ENCODE measurements at regions not wholly inside any gene's neighbourhood (a gene's known extent, or its start where the extent isn't known, plus 50 kb on each side); places are given as distances from the start of the nearest gene placed in this dataset.

DNA sequence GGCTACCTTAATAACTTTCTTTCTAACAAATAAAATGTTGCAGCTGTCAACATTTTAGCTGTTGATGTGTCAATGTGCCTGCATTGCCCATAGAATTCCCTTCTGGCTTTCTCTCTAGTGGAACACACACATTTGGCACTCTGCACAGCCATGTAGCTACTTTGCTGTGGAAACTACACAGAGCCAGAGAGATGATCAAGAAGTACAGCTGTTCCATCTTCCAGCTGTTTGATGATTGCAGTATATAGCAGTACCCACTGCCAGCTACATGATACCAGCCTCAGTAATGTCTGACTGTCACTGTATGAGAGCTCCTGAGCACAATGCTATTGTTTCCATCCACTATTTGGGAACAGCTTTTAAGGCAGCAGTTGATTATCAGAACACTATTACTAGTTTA, 843.0 kb downstream of the PCDH17 start:
- Histone ChIP-seq H3K36me3 (ENCODE audit: low read depth, missing control alignments) (no peaks in the 10 kb centered on the region), H3K4me1 (no peaks in the 10 kb centered on the region), H3K4me3 (no peak overlapping the region), H3K27ac (no peak overlapping the region), H3K27me3 (no peaks in the 10 kb centered on the region), H3K9me3 (no peaks in the 10 kb centered on the region)
- intact Hi-C loops (cut with DNase I; ENCODE audit: low total_unique reads) = no loop called here
- TF ChIP-seq, protein P1, sequence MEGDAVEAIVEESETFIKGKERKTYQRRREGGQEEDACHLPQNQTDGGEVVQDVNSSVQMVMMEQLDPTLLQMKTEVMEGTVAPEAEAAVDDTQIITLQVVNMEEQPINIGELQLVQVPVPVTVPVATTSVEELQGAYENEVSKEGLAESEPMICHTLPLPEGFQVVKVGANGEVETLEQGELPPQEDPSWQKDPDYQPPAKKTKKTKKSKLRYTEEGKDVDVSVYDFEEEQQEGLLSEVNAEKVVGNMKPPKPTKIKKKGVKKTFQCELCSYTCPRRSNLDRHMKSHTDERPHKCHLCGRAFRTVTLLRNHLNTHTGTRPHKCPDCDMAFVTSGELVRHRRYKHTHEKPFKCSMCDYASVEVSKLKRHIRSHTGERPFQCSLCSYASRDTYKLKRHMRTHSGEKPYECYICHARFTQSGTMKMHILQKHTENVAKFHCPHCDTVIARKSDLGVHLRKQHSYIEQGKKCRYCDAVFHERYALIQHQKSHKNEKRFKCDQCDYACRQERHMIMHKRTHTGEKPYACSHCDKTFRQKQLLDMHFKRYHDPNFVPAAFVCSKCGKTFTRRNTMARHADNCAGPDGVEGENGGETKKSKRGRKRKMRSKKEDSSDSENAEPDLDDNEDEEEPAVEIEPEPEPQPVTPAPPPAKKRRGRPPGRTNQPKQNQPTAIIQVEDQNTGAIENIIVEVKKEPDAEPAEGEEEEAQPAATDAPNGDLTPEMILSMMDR (IDR thresholded peaks at IDR 0.05) = no peak
- TF ChIP-seq POLR2A (IDR thresholded peaks at IDR 0.05) = no peak
- no peak for DNase-seq

DNA sequence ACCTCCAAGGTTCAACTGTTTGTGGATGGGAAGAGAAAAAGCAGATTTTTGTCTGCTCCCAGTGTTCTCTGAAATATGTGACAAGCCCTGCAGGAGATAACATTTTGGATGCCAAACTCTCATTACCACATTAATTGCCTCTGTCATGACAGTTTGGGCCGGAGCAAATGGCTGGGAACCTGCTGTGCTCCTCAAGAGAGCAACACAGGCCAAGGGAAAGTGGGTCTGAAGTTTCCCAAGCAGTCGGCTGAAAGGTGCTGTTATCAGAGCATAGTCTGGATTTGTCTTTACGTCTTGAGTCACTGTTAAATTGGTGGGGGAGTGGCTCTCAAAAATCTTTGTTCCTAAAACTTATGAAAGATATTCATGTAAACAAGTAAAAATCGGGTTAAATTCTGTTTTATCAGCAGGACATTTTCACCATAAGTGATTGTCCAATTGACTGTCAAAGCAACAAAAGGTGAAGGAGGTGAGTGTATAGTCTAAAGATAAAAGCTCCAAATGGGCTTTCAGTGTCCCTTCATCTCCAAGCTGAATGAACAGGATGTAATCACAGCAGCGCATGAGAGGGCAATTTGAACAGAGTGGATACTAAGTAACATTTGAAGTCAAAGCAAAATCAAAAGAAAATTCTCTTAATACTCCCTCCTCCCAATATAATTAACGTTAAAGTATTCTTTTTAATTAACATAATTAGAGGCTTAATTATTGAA, 844.8 kb downstream of the PCDH17 start:
- 34 to 42% methylated on average over 6 of the region's 6 CpGs for WGBS, 2 donors
- no peak for TF ChIP-seq POLR2A (IDR thresholded peaks at IDR 0.05)
- TF ChIP-seq, protein P1 (IDR thresholded peaks at IDR 0.05) = no peak
- Histone ChIP-seq H3K27ac (no peak overlapping the region), H3K36me3 (ENCODE audit: low read depth, missing control alignments) (no peaks in the 10 kb centered on the region), H3K4me1 (no peaks in the 10 kb centered on the region), H3K27me3 (no peaks in the 10 kb centered on the region), H3K9me3 (no peaks in the 10 kb centered on the region), H3K4me3 (no peak overlapping the region)
- DNase-seq = no peak
- intact Hi-C loops (cut with DNase I; ENCODE audit: low total_unique reads) = no loop called here

GRCh38 chr13:58478858-58479257, 847.3 kb downstream of the PCDH17 start:
- no peak for TF ChIP-seq POLR2A (IDR thresholded peaks at IDR 0.05)
- TF ChIP-seq, protein P1 (IDR thresholded peaks at IDR 0.05) = no peak
- 53 to 58% methylated on average over 1 of the region's 1 CpG for WGBS, 2 donors
- intact Hi-C loops (cut with DNase I; ENCODE audit: low total_unique reads) = no loop called here
- DNase-seq = no peak
- no peaks in the 10 kb centered on the region for H3K36me3 ChIP-seq (ENCODE audit: low read depth, missing control alignments)
- H3K4me3 ChIP-seq = no peak overlapping the region
- no peak overlapping the region for H3K27ac ChIP-seq
- no peaks in the 10 kb centered on the region for H3K4me1 ChIP-seq
- H3K9me3 ChIP-seq = no peaks in the 10 kb centered on the region
- H3K27me3 ChIP-seq = no peaks in the 10 kb centered on the region

- Histone ChIP-seq H3K4me3 (no peak overlapping the region), H3K36me3 (ENCODE audit: low read depth, missing control alignments) (no peaks in the 10 kb centered on the region), H3K27ac (no peak overlapping the region), H3K27me3 (no peaks in the 10 kb centered on the region), H3K9me3 (no peaks in the 10 kb centered on the region), H3K4me1 (no peaks in the 10 kb centered on the region)
- intact Hi-C loops (cut with DNase I; ENCODE audit: low total_unique reads) = no loop called here
- no peak for DNase-seq
- 55 to 60% methylated on average over 1 of the region's 1 CpG for WGBS, 2 donors
- TF ChIP-seq POLR2A (IDR thresholded peaks at IDR 0.05) = no peak
- TF ChIP-seq, protein P1 (IDR thresholded peaks at IDR 0.05) = no peak
Observed at GRCh38 chr13:58480061-58480460, 848.5 kb downstream of the PCDH17 start.

GRCh38 chr13:58488251-58488650, 856.7 kb downstream of the PCDH17 start:
- 92 to 96% methylated on average over 5 of the region's 5 CpGs for WGBS, 2 donors
- no peak for TF ChIP-seq POLR2A (IDR thresholded peaks at IDR 0.05)

More at GRCh38 chr13:58488251-58488650, 856.7 kb downstream of the PCDH17 start:
- intact Hi-C loops (cut with DNase I; ENCODE audit: low total_unique reads) = no loop called here
- H3K27me3 ChIP-seq = no peaks in the 10 kb centered on the region
- no peak for DNase-seq
- H3K36me3 ChIP-seq (ENCODE audit: low read depth, missing control alignments) = no peaks in the 10 kb centered on the region
- no peaks in the 10 kb centered on the region for H3K9me3 ChIP-seq
- H3K4me1 ChIP-seq = no peaks in the 10 kb centered on the region
- H3K27ac ChIP-seq = no peak overlapping the region
- no peak overlapping the region for H3K4me3 ChIP-seq
